Mucosa of descending colon (tissue), 3 donors: ENCODE measurements at regions not wholly inside any gene's neighbourhood (a gene's known extent, or its start where the extent isn't known, plus 50 kb on each side); places are given as distances from the start of the nearest gene placed in this dataset.
"Not testable (repeated sequence)": the region's sequence is repeated elsewhere in the genome, so short reads cannot be mapped to it uniquely, and the experiment has no call there.

Experiments used
- ATAC-seq: fragments of 200-7000 bp; cut with Tn5 transposase; one replicate; pipeline ENCODE4 v1.9.1; 2020; ENCODE audit warnings: mild to moderate bottlenecking, moderate library complexity
- DNase-seq, 3 donors: peaks; one replicate each; pipeline ENCODE4 v3.0.0-alpha.2; 2020
- H3K36me3 ChIP-seq: fragments of 200-600 bp; one replicate; pipeline ENCODE4 v1.8.0; 2021; ENCODE audit warnings: low read depth, mild to moderate bottlenecking
- H3K4me1 ChIP-seq: fragments of 200-600 bp; one replicate; pipeline ENCODE4 v1.8.0; 2021; ENCODE audit warnings: low read depth, mild to moderate bottlenecking
- H3K4me3 ChIP-seq: fragments of 200-600 bp; one replicate; pipeline ENCODE4 v1.8.0; 2021; ENCODE audit warnings: mild to moderate bottlenecking
- H3K9me3 ChIP-seq: fragments of 200-600 bp; one replicate; pipeline ENCODE4 v1.8.0; 2021; ENCODE audit warnings: mild to moderate bottlenecking
- intact Hi-C, 2 donors: fragments of 100-400 bp; cut with DNase I in 1 of 2; cut with micrococcal nuclease in 1 of 2; formaldehyde crosslinking; loops; one replicate each; pipeline versions ENCODE4 v1.11.0 to v1.11.1; 2022; cut with DNase I, micrococcal nuclease
- TF ChIP-seq, protein P1 (sequence below): fragments of 200-600 bp; IDR thresholded peaks from one replicate; pipeline ENCODE4 v1.8.0; 2022; ENCODE audit warnings: antibody characterized with exemption, mild to moderate bottlenecking
- donor health status: DM: no; HTN: no; CAD: no; lungs with moderate emphysema.
- donor health status: DM: no; HTN: no; CAD: no.
- donor health status: DM: no; HTN: yes; CAD: no.

DNA sequence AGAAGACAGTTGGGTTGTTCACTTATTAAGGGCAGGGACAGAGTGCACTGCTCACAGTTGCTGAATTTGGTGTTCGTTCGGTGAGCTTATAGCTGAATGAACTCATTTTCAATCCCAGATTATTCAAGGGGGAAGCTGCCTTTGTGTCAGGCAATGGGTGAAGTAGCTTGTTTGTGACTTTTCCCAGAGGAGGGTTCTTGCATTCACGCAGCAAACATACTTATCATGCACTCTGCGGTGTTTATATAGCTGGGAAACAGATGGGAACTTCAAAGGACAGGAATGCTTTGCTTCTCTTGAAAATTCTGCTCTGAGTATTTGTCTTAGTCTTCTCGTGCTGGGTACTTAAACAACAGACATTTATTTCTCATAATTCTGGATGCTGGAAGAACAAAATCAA, 64.7 kb upstream of the ABCA1 start:
- DNase-seq: no peak
- ATAC-seq: no peak
- H3K36me3 ChIP-seq: no peaks in the 10 kb centered on the region
- intact Hi-C loops: loop anchor here in 1 of 2 donors (5.0 kb wide), 1 partner anchor 65 kb away; the partner anchor contains the start of gene ABCA1
- no peaks in the 10 kb centered on the region for H3K9me3 ChIP-seq
- H3K4me3 ChIP-seq: no peak overlapping the region
- TF ChIP-seq, protein P1, sequence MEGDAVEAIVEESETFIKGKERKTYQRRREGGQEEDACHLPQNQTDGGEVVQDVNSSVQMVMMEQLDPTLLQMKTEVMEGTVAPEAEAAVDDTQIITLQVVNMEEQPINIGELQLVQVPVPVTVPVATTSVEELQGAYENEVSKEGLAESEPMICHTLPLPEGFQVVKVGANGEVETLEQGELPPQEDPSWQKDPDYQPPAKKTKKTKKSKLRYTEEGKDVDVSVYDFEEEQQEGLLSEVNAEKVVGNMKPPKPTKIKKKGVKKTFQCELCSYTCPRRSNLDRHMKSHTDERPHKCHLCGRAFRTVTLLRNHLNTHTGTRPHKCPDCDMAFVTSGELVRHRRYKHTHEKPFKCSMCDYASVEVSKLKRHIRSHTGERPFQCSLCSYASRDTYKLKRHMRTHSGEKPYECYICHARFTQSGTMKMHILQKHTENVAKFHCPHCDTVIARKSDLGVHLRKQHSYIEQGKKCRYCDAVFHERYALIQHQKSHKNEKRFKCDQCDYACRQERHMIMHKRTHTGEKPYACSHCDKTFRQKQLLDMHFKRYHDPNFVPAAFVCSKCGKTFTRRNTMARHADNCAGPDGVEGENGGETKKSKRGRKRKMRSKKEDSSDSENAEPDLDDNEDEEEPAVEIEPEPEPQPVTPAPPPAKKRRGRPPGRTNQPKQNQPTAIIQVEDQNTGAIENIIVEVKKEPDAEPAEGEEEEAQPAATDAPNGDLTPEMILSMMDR: no peak
- peaks cover 15% of the 10 kb centered on the region for H3K4me1 ChIP-seq

DNA sequence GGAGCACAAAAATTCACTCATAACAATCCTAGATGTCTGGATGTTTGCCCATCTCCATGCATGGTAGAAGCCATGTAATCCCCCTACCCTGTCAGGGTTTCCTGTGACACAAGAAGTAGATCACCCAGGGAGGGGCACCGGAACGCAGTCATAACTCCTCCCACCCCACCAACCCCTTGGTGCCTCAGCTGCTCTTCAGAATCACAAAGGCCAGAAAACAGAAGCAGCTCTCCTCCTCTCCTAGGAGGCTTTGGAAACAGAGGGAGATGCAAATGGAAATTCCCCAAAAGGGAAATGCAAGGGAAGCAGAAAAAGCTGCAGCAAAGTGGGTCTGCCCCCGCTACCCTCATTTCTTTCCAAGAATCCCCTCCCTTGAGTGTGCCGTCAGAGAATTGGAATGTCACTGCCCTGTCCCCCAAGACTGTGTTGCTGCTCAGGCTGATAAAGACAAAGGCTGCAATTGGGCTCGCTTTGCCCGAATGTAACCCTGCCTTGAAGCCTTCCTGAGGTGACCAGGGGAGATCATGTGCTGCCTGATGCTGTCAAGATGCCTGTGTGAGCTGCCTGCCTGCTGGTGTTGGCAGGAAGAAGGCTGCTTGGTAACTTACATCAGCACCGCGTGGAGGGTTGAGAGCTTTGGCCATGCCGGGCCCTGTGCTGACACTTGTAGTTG, 65.5 kb upstream of the ABCA1 start:
- H3K4me1 ChIP-seq: peaks cover 15% of the 10 kb centered on the region
- DNase-seq (peak; percentile 50 to 58 (median 57)), ATAC-seq (no peak)
- intact Hi-C loops: loop anchor here in 1 of 2 donors (5.0 kb wide), 1 partner anchor 66 kb away; the partner anchor contains the start of gene ABCA1
- no peak overlapping the region for H3K4me3 ChIP-seq
- no peaks in the 10 kb centered on the region for H3K9me3 ChIP-seq
- TF ChIP-seq, protein P1: no peak
- H3K36me3 ChIP-seq: no peaks in the 10 kb centered on the region

DNA sequence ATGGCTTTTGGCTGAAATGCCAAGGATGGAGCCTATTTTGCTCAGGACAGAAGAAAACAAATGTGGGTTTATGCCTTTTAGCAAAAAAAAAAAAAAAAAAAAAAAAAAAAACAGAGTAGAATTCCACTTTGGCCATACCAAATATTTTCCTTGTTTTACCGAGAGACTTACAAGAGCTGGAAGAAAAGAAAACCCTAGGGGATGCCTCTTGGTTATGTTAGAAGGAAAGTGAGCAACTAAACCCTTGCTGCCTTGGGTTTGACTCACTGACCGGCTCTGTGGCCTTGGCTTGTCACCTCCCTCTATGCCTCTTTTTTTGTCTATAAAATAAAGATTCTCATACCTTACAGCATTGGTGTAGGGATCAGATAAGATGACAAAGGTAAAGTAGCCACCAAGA, 69.6 kb upstream of the ABCA1 start:
- TF ChIP-seq, protein P1: no peak
- Histone ChIP-seq H3K4me1 (peaks cover under 1% of the 10 kb centered on the region), H3K4me3 (no peak overlapping the region), H3K36me3 (no peaks in the 10 kb centered on the region), H3K9me3 (no peaks in the 10 kb centered on the region)
- no peak for ATAC-seq
- intact Hi-C loops: no loop called here
- DNase-seq: no peak

DNA sequence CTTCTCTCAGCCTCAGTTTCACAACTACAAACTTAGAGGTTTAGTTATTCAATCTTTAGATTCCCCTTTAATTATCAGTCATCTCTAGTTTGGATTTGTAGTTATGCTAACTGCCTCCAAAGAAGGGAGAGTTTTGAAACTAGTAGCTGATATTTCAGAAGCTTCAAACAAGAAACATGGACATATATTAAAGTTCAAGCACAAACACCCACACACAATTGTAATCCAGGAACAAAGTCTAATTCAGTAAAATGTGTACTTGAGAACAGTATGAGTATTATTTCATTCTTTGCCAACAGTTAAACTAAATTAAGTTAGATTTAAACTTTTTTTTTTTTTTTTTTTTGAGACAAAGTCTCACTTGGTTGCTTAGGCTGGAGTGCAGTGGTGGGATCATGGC, 71.2 kb upstream of the ABCA1 start:
- intact Hi-C loops: no loop called here
- Histone ChIP-seq H3K4me3 (no peak overlapping the region), H3K9me3 (no peaks in the 10 kb centered on the region), H3K36me3 (no peaks in the 10 kb centered on the region), H3K4me1 (no peaks in the 10 kb centered on the region)
- DNase-seq (no peak), ATAC-seq (no peak)
- TF ChIP-seq, protein P1: no peak

DNA sequence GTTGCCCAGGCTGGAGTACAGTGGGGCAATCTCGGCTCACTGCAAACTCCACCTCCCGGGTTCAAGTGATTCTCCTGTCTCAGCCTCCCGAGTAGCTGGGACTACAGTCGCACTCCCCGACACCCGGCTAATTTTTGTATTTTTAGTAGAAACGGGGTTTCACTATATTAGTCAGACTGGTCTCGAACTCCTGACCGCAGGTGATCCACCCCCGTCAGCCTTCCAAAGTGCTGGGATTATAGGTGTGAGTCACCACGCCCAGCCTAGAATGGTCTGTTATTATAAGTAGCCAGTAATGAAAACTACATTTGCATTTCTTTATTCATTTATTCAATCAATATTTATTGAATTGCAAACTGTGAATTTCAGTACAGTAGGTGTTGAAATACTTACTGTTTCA, 72.6 kb upstream of the ABCA1 start:
- H3K36me3 ChIP-seq, ATAC-seq, H3K9me3 ChIP-seq, H3K4me3 ChIP-seq, H3K4me1 ChIP-seq, DNase-seq, intact Hi-C loops: not testable (repeated sequence)

DNA sequence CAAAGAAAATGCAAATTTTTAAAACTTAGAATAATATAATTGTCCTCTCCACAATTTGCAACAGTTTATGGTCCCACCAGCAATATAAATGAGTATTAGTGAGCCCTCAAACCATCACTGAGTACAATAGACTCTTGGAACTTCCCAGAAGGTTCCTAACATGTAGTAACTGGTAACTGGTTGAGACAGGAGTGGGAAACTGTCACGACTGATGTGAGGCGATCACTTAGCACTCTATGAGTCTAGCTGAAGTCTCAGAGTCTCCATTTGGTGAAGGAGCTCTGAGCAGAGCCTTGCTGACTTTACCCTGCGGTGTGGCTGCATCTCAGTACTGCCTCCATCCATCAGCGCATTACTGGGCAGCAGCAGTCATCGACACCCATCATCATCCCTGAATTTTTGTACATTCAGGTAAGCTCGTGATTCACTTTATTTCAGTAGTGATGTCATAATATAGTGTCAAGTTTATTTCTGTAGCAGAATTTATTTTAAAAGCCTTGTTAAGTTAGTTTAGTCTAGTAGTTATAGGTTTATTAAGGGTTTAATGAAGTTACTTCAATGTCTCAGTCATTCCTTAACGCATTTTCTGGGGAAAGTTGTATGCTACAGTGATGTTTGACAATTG, 76.6 kb upstream of the ABCA1 start:
- Histone ChIP-seq H3K4me3 (no peak overlapping the region), H3K9me3 (no peaks in the 10 kb centered on the region), H3K4me1 (no peaks in the 10 kb centered on the region), H3K36me3 (no peaks in the 10 kb centered on the region)
- DNase-seq: no peak
- TF ChIP-seq, protein P1: no peak
- intact Hi-C loops: no loop called here
- no peak for ATAC-seq
